Progenitor cell of endocrine pancreas (in vitro differentiated cells): ENCODE measurements at regions not wholly inside any gene's neighbourhood (a gene's known extent, or its start where the extent isn't known, plus 50 kb on each side); places are given as distances from the start of the nearest gene placed in this dataset.

Experiments used
- DNase-seq: peaks from one replicate; pipeline ENCODE4 v3.0.0; 2021; ENCODE audit warnings: low spot score; ENCODE audit not compliant: unreplicated experiment
- H3K27ac Mint-ChIP-seq: 2 replicates; pipeline ENCODE4 v1.8.0; 2021; ENCODE audit warnings: mild to moderate bottlenecking, moderate library complexity, mixed read lengths
- H3K27me3 Mint-ChIP-seq: 2 replicates; pipeline ENCODE4 v1.8.0; 2021; ENCODE audit warnings: mixed read lengths
- H3K36me3 Mint-ChIP-seq: 2 replicates; pipeline ENCODE4 v1.8.0; 2022; ENCODE audit warnings: mixed read lengths; ENCODE audit not compliant: insufficient read depth
- H3K4me1 Mint-ChIP-seq: 2 replicates; pipeline ENCODE4 v1.8.0; 2021; ENCODE audit warnings: low read depth, mixed read lengths
- H3K4me3 Mint-ChIP-seq: 2 replicates; pipeline ENCODE4 v1.8.0; 2021; ENCODE audit warnings: low read depth, mild to moderate bottlenecking, moderate library complexity, mixed read lengths
- H3K9me3 Mint-ChIP-seq: 2 replicates; pipeline ENCODE4 v1.8.0; 2021; ENCODE audit warnings: low read depth, mixed read lengths
- TF ChIP-seq, protein P1 (sequence below): fragments of 200-600 bp; sonication (generic); IDR thresholded peaks from one replicate; pipeline ENCODE4 v1.5.0; 2021; ENCODE audit warnings: antibody characterized with exemption, mild to moderate bottlenecking; ENCODE audit not compliant: unreplicated experiment

DNA sequence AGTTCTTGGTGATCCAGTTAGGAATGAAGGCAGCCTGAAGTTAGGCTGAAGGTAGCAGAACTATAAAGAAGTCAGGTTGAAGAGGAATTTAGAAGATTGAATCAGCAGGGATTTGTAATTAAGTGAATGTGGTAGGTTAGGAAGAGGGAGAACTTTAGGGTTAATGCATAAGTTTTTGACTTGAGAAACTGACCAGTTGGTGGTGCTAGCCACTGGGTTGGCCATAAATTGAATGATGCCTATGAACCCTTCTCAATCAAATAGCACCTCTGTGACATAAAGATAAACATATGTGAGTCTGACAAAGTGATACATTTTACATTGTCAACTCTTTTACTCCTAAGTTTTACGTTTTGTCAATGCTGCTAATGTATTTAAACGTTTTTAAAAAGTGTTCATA lies 290.6 kb upstream of the NAV3 start:
- Mint-ChIP-seq H3K4me1 (peaks cover 5% of the 10 kb centered on the region), H3K27ac (no peak overlapping the region), H3K27me3 (no peaks in the 10 kb centered on the region), H3K36me3 (no peaks in the 10 kb centered on the region), H3K9me3 (peaks cover 13% of the 10 kb centered on the region), H3K4me3 (no peak overlapping the region)
- TF ChIP-seq, protein P1, sequence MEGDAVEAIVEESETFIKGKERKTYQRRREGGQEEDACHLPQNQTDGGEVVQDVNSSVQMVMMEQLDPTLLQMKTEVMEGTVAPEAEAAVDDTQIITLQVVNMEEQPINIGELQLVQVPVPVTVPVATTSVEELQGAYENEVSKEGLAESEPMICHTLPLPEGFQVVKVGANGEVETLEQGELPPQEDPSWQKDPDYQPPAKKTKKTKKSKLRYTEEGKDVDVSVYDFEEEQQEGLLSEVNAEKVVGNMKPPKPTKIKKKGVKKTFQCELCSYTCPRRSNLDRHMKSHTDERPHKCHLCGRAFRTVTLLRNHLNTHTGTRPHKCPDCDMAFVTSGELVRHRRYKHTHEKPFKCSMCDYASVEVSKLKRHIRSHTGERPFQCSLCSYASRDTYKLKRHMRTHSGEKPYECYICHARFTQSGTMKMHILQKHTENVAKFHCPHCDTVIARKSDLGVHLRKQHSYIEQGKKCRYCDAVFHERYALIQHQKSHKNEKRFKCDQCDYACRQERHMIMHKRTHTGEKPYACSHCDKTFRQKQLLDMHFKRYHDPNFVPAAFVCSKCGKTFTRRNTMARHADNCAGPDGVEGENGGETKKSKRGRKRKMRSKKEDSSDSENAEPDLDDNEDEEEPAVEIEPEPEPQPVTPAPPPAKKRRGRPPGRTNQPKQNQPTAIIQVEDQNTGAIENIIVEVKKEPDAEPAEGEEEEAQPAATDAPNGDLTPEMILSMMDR = no peak
- no peak for DNase-seq

GRCh38 chr12:77537663-77538062 lies 293.0 kb upstream of the NAV3 start:
- H3K27ac Mint-ChIP-seq = no peak overlapping the region
- peaks cover 3% of the 10 kb centered on the region for H3K9me3 Mint-ChIP-seq
- TF ChIP-seq, protein P1 = no peak
- peaks cover 5% of the 10 kb centered on the region for H3K4me1 Mint-ChIP-seq
- no peak for DNase-seq
- no peaks in the 10 kb centered on the region for H3K36me3 Mint-ChIP-seq
- no peak overlapping the region for H3K4me3 Mint-ChIP-seq
- no peaks in the 10 kb centered on the region for H3K27me3 Mint-ChIP-seq

DNA sequence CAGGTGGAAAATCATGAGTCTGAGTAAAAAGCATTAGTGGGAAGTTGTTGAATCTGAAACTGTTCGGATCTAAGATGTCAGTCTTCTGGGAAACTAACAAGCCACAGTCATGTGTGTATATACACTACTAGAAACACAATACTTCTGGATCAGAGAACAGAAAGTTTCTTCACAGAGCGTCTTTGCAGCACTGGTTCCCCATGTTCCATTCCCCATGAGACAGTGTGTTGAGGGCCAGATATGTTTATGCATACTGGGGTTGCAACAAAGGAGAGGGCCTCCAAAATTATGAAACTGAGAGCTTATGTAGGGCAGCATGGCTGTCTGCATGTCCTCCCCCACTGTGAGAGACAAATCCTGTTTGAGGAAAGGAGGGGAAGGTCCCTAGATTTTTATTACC lies 295.0 kb upstream of the NAV3 start:
- H3K27me3 Mint-ChIP-seq = no peaks in the 10 kb centered on the region
- no peak for DNase-seq

GRCh38 chr12:77531912-77532311 lies 298.8 kb upstream of the NAV3 start:
- no peak for DNase-seq

More for the DNA sequence above, 295.0 kb upstream of the NAV3 start:
- no peak overlapping the region for H3K4me3 Mint-ChIP-seq
- H3K4me1 Mint-ChIP-seq = no peaks in the 10 kb centered on the region
- H3K36me3 Mint-ChIP-seq = no peaks in the 10 kb centered on the region
- no peaks in the 10 kb centered on the region for H3K9me3 Mint-ChIP-seq
- TF ChIP-seq, protein P1 = no peak
- no peak overlapping the region for H3K27ac Mint-ChIP-seq

GRCh38 chr12:77522247-77522646 lies 308.4 kb upstream of the NAV3 start:
- H3K9me3 Mint-ChIP-seq = no peaks in the 10 kb centered on the region
- no peak overlapping the region for H3K27ac Mint-ChIP-seq
- H3K4me3 Mint-ChIP-seq = no peak overlapping the region
- no peaks in the 10 kb centered on the region for H3K4me1 Mint-ChIP-seq
- no peak for DNase-seq
- H3K36me3 Mint-ChIP-seq = no peaks in the 10 kb centered on the region
- no peaks in the 10 kb centered on the region for H3K27me3 Mint-ChIP-seq
- TF ChIP-seq, protein P1 = no peak

More at GRCh38 chr12:77531912-77532311, 298.8 kb upstream of the NAV3 start:
- no peaks in the 10 kb centered on the region for H3K36me3 Mint-ChIP-seq
- H3K4me3 Mint-ChIP-seq = no peak overlapping the region
- H3K9me3 Mint-ChIP-seq = peaks cover 15% of the 10 kb centered on the region
- H3K27ac Mint-ChIP-seq = no peak overlapping the region
- H3K4me1 Mint-ChIP-seq = no peaks in the 10 kb centered on the region
- H3K27me3 Mint-ChIP-seq = no peaks in the 10 kb centered on the region
- TF ChIP-seq, protein P1 = no peak
